ENCODE measurements at regions not wholly inside any gene's neighbourhood (a gene's known extent, or its start where the extent isn't known, plus 50 kb on each side); places are given as distances from the start of the nearest gene placed in this dataset.

- Mint-ChIP-seq H3K4me1 (no peaks in the 10 kb centered on the region), H3K36me3 (ENCODE audit: low read depth) (no peaks in the 10 kb centered on the region), H3K27ac (no peak overlapping the region), H3K4me3 (no peak overlapping the region), H3K9me3 (no peaks in the 10 kb centered on the region), H3K27me3 (ENCODE audit: insufficient read depth) (no peaks in the 10 kb centered on the region)
- no peak for DNase-seq
- peaks cover 4% of the 10 kb centered on the region for H3K27me3 ChIP-seq (ENCODE audit: control insufficient read depth, insufficient read depth, low read length, poor library complexity, severe bottlenecking)
- no peak for TF ChIP-seq CTCF (conservative IDR thresholded peaks at IDR 0.05)
- H3K4me1 ChIP-seq (ENCODE audit: control insufficient read depth, insufficient read depth, low read length) = no peaks in the 10 kb centered on the region
- H3K9ac ChIP-seq (ENCODE audit: extremely low read depth, low read length, poor library complexity, severe bottlenecking) = no peak overlapping the region
- H3K36me3 ChIP-seq (ENCODE audit: control insufficient read depth, insufficient read depth, low read length) = no peaks in the 10 kb centered on the region
- H3K27ac ChIP-seq (ENCODE audit: low read depth, low read length) = no peak overlapping the region
- H3K9me3 ChIP-seq (ENCODE audit: control insufficient read depth, low read length) = no peaks in the 10 kb centered on the region
- H3K4me3 ChIP-seq (ENCODE audit: low read length) = no peak overlapping the region
- 93 to 100% methylated on average over 4 to 5 of the region's 5 CpGs for WGBS, 2 experiments (ENCODE audit: insufficient coverage in 1 of 2, insufficient read length in 1 of 2)
Observed at GRCh38 chr5:5939759-5940370, 438.5 kb downstream of the MED10 start.

- DNase-seq = peak; percentile 55
- H3K4me1 Mint-ChIP-seq = no peaks in the 10 kb centered on the region
- H3K4me3 Mint-ChIP-seq = no peak overlapping the region
Observed at GRCh38 chr5:5933651-5934050, 444.7 kb downstream of the MED10 start.

GRCh38 chr5:5932824-5933223 lies 445.5 kb downstream of the MED10 start:
- Mint-ChIP-seq H3K4me1 (no peaks in the 10 kb centered on the region), H3K27ac (no peak overlapping the region), H3K4me3 (no peak overlapping the region), H3K9me3 (no peaks in the 10 kb centered on the region), H3K27me3 (ENCODE audit: insufficient read depth) (peaks cover 17% of the 10 kb centered on the region), H3K36me3 (ENCODE audit: low read depth) (no peaks in the 10 kb centered on the region)
- 91 to 92% methylated on average over 5 of the region's 5 CpGs for WGBS, 2 experiments (ENCODE audit: insufficient coverage in 1 of 2, insufficient read length in 1 of 2)
- TF ChIP-seq CTCF (conservative IDR thresholded peaks at IDR 0.05) = no peak
- Histone ChIP-seq H3K27me3 (ENCODE audit: control insufficient read depth, insufficient read depth, low read length, poor library complexity, severe bottlenecking) (peaks cover 4% of the 10 kb centered on the region), H3K27ac (ENCODE audit: low read depth, low read length) (no peak overlapping the region), H3K4me1 (ENCODE audit: control insufficient read depth, insufficient read depth, low read length) (no peaks in the 10 kb centered on the region), H3K9ac (ENCODE audit: extremely low read depth, low read length, poor library complexity, severe bottlenecking) (no peak overlapping the region), H3K9me3 (ENCODE audit: control insufficient read depth, low read length) (no peaks in the 10 kb centered on the region), H3K36me3 (ENCODE audit: control insufficient read depth, insufficient read depth, low read length) (no peaks in the 10 kb centered on the region), H3K4me3 (ENCODE audit: low read length) (no peak overlapping the region)
- DNase-seq = no peak

More at GRCh38 chr5:5933651-5934050, 444.7 kb downstream of the MED10 start:
- H3K9ac ChIP-seq (ENCODE audit: extremely low read depth, low read length, poor library complexity, severe bottlenecking) = no peak overlapping the region
- Mint-ChIP-seq H3K9me3 (no peaks in the 10 kb centered on the region), H3K27me3 (ENCODE audit: insufficient read depth) (peaks cover 17% of the 10 kb centered on the region), H3K36me3 (ENCODE audit: low read depth) (no peaks in the 10 kb centered on the region), H3K27ac (no peak overlapping the region)
- H3K4me3 ChIP-seq (ENCODE audit: low read length) = no peak overlapping the region
- H3K4me1 ChIP-seq (ENCODE audit: control insufficient read depth, insufficient read depth, low read length) = no peaks in the 10 kb centered on the region
- no peaks in the 10 kb centered on the region for H3K36me3 ChIP-seq (ENCODE audit: control insufficient read depth, insufficient read depth, low read length)
- WGBS, 2 experiments (ENCODE audit: insufficient coverage in 1 of 2, insufficient read length in 1 of 2) = 79 to 80% methylated on average over 1 to 3 of the region's 3 CpGs
- H3K27ac ChIP-seq (ENCODE audit: low read depth, low read length) = no peak overlapping the region
- H3K27me3 ChIP-seq (ENCODE audit: control insufficient read depth, insufficient read depth, low read length, poor library complexity, severe bottlenecking) = peaks cover 4% of the 10 kb centered on the region
- peak; percentile 63 for TF ChIP-seq CTCF (conservative IDR thresholded peaks at IDR 0.05)
- H3K9me3 ChIP-seq (ENCODE audit: control insufficient read depth, low read length) = no peaks in the 10 kb centered on the region
